K562 (cell line): ENCODE measurements at regions not wholly inside any gene's neighbourhood (a gene's known extent, or its start where the extent isn't known, plus 50 kb on each side); places are given as distances from the start of the nearest gene placed in this dataset.

Experiments
- BRD9 ChIP-seq: fragments of 450-650 bp; IDR thresholded peaks from 2 replicates; pipeline ENCODE4 v1.6.1; 2018; ENCODE audit warnings: low read depth; ENCODE audit not compliant: partially characterized antibody
- DMBX1 ChIP-seq: fragments of 250-450 bp; sonication (Bioruptor Pico); IDR thresholded peaks from 2 replicates; pipeline ENCODE4 v1.8.0; 2022; ENCODE audit warnings: inconsistent platforms, mild to moderate bottlenecking, moderate library complexity, borderline replicate concordance
- EWSR1 ChIP-seq: fragments of 450-650 bp; IDR thresholded peaks from 2 replicates; pipeline ENCODE4 v1.6.1; 2018; ENCODE audit warnings: borderline replicate concordance, mild to moderate bottlenecking, low read depth, moderate library complexity; ENCODE audit not compliant: partially characterized antibody
- JUN ChIP-seq, 2 experiments: sonication (generic) in 1 of 2; formaldehyde crosslinking in 1 of 2; IDR thresholded peaks; 2 replicates each; pipeline versions ENCODE4 v1.6.1 to v1.8.0; 2012 to 2022; ENCODE audit warnings: borderline replicate concordance in 2 of 2, mild to moderate bottlenecking in 2 of 2, improper control_type of control experiment in 1 of 2, low read depth in 1 of 2, low read length in 1 of 2, missing genetic modification reagents in 1 of 2
- MCM3 ChIP-seq: fragments of 450-650 bp; IDR thresholded peaks from 2 replicates; pipeline ENCODE4 v1.6.1; 2016
- PHF21A ChIP-seq: fragments of 450-650 bp; IDR thresholded peaks from 2 replicates; pipeline ENCODE4 v1.6.1; 2017; ENCODE audit warnings: low read depth, borderline replicate concordance
- REST ChIP-seq, 2 experiments: fragments of 450-650 bp; formaldehyde crosslinking in 1 of 2; IDR thresholded peaks; 2 replicates each; pipeline versions ENCODE4 v1.4.0 to v1.6.1; 2014 to 2020; ENCODE audit warnings: mild to moderate bottlenecking in 2 of 2, borderline replicate concordance in 1 of 2, low read depth in 1 of 2

DNA sequence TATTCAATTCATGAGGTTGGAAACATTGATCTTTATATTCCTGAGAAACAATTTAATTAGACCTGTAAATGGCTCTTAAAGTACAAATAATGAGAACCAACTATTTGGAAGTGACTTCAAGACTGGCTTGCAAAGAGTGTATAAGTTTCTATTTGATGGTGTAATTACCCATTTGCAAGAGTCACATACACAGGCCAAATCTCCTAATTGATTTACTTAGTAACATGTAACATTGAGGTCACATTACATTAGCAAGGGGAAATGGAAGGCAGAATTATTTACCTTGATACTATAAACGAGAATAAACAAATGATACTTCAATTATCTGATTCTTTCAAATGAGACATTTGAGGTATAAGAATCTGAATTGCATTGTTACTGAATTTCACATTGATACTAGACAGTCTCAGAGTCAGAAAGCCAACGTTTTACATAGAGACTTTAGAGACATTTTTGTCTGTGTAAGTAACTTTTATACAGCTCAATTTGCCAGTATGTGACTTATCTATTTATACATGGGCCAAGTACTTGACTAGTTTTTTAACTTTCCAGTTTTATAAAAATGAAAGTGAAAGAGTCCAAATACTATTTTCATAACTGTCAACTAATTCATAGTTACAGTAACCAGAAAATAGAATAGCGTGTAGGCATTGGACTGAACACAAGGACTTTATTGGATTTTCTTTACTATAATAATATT lies 95.6 kb upstream of the RFC3 start (continued):
- TF ChIP-seq REST (IDR thresholded peaks at IDR 0.05; ENCODE audit: borderline replicate concordance) (no peak), REST (CRISPR knock-in tag; IDR thresholded peaks at IDR 0.05; ENCODE audit: low read depth) (no peak), DMBX1 (CRISPR knock-in tag) (no peak), PHF21A (no peak), BRD9 (no peak), MCM3 (no peak), JUN (IDR thresholded peaks at IDR 0.05; ENCODE audit: borderline replicate concordance, low read depth, low read length) (no peak), JUN (CRISPR knock-in tag; IDR thresholded peaks at IDR 0.05; ENCODE audit: borderline replicate concordance) (no peak), EWSR1 (no peak)
- TF ChIP-seq, all 486 proteins: peak for 0
